ENCODE measurements at regions not wholly inside any gene's neighbourhood (a gene's known extent, or its start where the extent isn't known, plus 50 kb on each side); places are given as distances from the start of the nearest gene placed in this dataset.
A peak's percentile ranks its signal among the peaks of the same experiment; 100 is the strongest.

GRCh38 chr10:78742406-78742729 is 326.4 kb upstream of the ZMIZ1 start:
- ATAC-seq = peak in 1 of 4 donors; percentile 10
- no peak for DNase-seq
- H3K4me1 ChIP-seq = no peaks in the 10 kb centered on the region

GRCh38 chr10:78742730-78743615 is 325.8 kb upstream of the ZMIZ1 start:
- H3K27ac ChIP-seq = no peak overlapping the region
- intact Hi-C loops (cut with DNase I) = no loop called here
- WGBS, 3 donors = 73 to 84% (median 74%) methylated on average over 12 of the region's 12 CpGs
- TF ChIP-seq CTCF (IDR thresholded peaks at IDR 0.05) = no peak
- H3K4me1 ChIP-seq = no peaks in the 10 kb centered on the region
- H3K4me3 ChIP-seq = no peak overlapping the region
- DNase-seq (peak; percentile 41 to 75), ATAC-seq (peak in 3 of 4 donors; percentile 27 to 58 (median 45))
- no peaks in the 10 kb centered on the region for H3K36me3 ChIP-seq (ENCODE audit: insufficient read depth in 1 of 2, low read depth in 1 of 2)
- no peaks in the 10 kb centered on the region for H3K9me3 ChIP-seq
- H3K27me3 ChIP-seq (ENCODE audit: insufficient read depth in 3 of 3, low read length in 2 of 3) = no peaks in the 10 kb centered on the region

More at GRCh38 chr10:78742406-78742729, 326.4 kb upstream of the ZMIZ1 start:
- 85 to 94% (median 89%) methylated on average over 5 of the region's 5 CpGs for WGBS, 3 donors
- no peak for TF ChIP-seq CTCF (IDR thresholded peaks at IDR 0.05)
- intact Hi-C loops (cut with DNase I) = no loop called here
- H3K9me3 ChIP-seq = no peaks in the 10 kb centered on the region
- no peak overlapping the region for H3K4me3 ChIP-seq
- H3K36me3 ChIP-seq (ENCODE audit: insufficient read depth in 1 of 2, low read depth in 1 of 2) = no peaks in the 10 kb centered on the region
- no peak overlapping the region for H3K27ac ChIP-seq
- no peaks in the 10 kb centered on the region for H3K27me3 ChIP-seq (ENCODE audit: insufficient read depth in 3 of 3, low read length in 2 of 3)

DNA sequence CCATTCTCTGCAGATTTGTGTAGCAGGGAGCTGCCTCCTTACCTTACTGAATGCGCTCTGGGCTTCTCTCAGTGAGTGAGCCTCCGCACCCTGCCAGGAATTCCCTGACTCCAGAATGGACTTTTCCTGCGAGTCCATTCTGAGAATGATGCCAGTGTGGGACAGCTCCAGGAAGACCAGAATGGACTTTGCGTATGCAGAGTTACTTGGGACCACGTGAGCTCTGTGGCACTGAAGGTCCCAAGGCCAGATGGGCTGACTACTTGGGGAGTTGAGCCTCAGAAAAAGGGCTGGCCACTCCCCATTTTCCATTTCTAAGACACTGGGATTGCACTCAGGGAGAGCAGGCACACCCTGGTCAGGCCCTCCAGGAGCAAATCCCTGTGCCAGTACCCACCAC is 324.7 kb upstream of the ZMIZ1 start:
- ATAC-seq (no peak), DNase-seq (no peak)
- no peak for TF ChIP-seq CTCF (IDR thresholded peaks at IDR 0.05)
- no peaks in the 10 kb centered on the region for H3K27me3 ChIP-seq (ENCODE audit: insufficient read depth in 3 of 3, low read length in 2 of 3)
- H3K27ac ChIP-seq = no peak overlapping the region
- intact Hi-C loops (cut with DNase I) = no loop called here
- H3K4me1 ChIP-seq = no peaks in the 10 kb centered on the region
- WGBS, 3 donors = 71 to 82% (median 73%) methylated on average over 5 of the region's 5 CpGs
- no peaks in the 10 kb centered on the region for H3K9me3 ChIP-seq
- H3K36me3 ChIP-seq (ENCODE audit: insufficient read depth in 1 of 2, low read depth in 1 of 2) = no peaks in the 10 kb centered on the region
- H3K4me3 ChIP-seq = no peak overlapping the region

GRCh38 chr10:78744491-78745090 is 324.2 kb upstream of the ZMIZ1 start:
- Histone ChIP-seq H3K27ac (no peak overlapping the region), H3K9me3 (no peaks in the 10 kb centered on the region), H3K4me1 (no peaks in the 10 kb centered on the region), H3K27me3 (ENCODE audit: insufficient read depth in 3 of 3, low read length in 2 of 3) (no peaks in the 10 kb centered on the region), H3K4me3 (no peak overlapping the region), H3K36me3 (ENCODE audit: insufficient read depth in 1 of 2, low read depth in 1 of 2) (no peaks in the 10 kb centered on the region)
- ATAC-seq (peak; percentile 39 to 62 (median 52)), DNase-seq (peak; percentile 32 to 73)
- intact Hi-C loops (cut with DNase I) = no loop called here
- no peak for TF ChIP-seq CTCF (IDR thresholded peaks at IDR 0.05)
- 56 to 74% (median 61%) methylated on average over 10 of the region's 10 CpGs for WGBS, 3 donors
